PC-3 (cell line): ENCODE measurements at regions not wholly inside any gene's neighbourhood (a gene's known extent, or its start where the extent isn't known, plus 50 kb on each side); places are given as distances from the start of the nearest gene placed in this dataset.

Experiments
- CTCF ChIP-seq: fragments of 300-600 bp; sonication (generic); conservative IDR thresholded peaks from 2 replicates; pipeline ENCODE4 v1.5.1; 2017; ENCODE audit warnings: antibody characterized with exemption, low read depth, mild to moderate bottlenecking, low read length
- EZH2phosphoT487 ChIP-seq: fragments of 300-600 bp; sonication (generic); IDR thresholded peaks from 2 replicates; pipeline ENCODE4 v1.6.1; 2018; ENCODE audit warnings: mild to moderate bottlenecking, antibody characterized with exemption, low read length, borderline replicate concordance

- no peak for TF ChIP-seq CTCF
- TF ChIP-seq EZH2phosphoT487: no peak
Observed at GRCh38 chr6:14359438-14359837, 241.9 kb downstream of the CD83 start.
